Brain pericyte (primary cell): ENCODE measurements at regions not wholly inside any gene's neighbourhood (a gene's known extent, or its start where the extent isn't known, plus 50 kb on each side); places are given as distances from the start of the nearest gene placed in this dataset.

Experiments used
- DNase-seq: peaks from one replicate; pipeline ENCODE4 v3.0.0-alpha.2; 2012; ENCODE audit warnings: low read depth, low spot score

DNA sequence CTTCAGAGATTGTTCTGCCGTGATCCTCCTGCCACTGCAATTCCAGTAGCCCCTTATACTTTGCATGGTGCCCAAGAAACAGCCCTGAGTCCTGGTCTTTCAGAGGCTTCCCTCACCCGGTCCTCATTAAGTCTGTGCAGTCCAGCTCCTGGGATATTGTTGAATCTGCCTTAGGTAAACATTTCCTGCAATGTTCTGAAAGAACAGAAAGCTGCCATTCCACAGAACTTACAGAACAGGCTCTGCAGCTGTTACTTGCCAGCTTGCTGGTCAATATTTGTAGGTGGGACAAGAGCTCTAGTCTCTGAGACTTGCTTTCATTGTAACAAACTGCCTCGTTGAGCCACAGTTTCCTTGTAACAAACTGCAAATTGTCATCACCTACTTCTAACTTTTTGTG lies 115.0 kb upstream of the KIF5B start:
- no peak for DNase-seq

DNA sequence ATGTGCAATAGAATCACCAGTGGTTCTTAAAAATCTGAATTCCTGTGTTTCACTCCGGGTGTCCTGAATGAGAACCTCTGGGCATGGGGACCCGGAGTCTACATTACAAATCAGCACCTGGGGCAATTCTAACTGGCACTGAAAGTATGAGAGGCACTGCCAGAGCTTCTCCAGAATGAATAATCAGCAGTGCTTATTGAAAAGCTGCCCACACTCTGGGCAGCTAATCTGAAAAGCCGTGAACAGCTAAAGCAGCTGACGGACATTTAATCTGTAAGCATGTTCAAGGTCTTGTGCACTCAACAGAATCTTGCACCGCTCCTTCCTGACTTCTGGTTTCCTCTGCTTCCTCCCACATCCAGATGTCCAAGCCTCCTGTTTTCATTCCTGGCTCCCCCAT lies 113.3 kb upstream of the KIF5B start:
- DNase-seq: no peak

DNA sequence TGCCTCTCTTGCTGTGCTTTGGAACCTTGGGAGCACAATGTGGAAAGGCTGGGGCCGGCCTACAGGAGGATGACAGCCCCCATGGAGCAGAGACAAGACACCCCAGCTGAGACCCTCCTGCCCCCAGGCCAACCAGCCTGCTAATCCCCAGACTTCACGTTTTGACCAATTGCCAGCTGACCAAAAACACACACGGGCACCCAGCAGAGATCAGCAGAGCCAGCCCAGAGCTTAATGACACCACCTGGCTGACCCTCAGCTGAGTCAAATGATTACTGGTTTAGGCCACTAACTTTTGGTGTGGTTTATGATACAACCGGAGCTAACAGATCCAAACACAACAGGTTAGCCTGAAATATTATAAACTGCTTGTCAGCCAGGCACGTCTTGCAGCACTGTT lies 111.2 kb upstream of the KIF5B start:
- DNase-seq: no peak

DNA sequence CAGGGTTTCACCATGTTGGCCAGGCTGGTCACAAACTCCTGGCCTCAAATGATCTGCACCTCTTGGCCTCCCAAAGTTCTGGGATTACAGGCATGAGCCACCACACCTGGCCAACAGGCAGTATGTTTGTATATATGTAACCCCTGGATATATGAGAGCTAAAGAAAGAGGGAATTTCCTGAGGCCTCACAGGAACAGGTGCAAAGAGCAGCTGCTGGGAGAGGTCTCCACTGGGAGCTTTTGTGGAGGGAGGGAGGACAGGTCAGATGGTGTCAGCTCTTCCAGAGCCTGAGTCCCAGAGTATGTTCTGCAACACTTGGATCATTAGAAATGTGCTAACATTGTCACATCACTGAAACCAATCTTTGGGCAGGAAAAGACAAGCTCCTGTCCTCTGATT lies 110.1 kb upstream of the KIF5B start:
- no peak for DNase-seq

DNA sequence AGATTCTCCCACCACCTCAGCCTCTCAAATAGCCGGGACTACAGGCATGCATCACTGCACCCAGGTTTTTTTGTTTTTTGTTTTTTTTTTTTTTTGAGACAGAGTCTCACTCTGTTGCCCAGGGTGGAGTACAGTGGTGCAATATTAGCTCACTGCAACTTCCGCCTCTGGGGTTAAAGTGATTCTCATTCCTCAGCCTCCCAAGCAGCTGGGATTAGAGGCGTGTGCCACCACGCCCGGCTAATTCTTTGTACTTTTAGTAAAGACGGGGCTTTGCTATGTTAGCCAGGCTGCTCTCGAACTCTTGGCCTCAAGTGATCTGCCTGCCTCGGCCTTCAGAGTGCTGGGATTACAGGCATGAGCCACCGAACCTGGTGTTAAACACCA lies 107.5 kb upstream of the KIF5B start:
- no peak for DNase-seq

DNA sequence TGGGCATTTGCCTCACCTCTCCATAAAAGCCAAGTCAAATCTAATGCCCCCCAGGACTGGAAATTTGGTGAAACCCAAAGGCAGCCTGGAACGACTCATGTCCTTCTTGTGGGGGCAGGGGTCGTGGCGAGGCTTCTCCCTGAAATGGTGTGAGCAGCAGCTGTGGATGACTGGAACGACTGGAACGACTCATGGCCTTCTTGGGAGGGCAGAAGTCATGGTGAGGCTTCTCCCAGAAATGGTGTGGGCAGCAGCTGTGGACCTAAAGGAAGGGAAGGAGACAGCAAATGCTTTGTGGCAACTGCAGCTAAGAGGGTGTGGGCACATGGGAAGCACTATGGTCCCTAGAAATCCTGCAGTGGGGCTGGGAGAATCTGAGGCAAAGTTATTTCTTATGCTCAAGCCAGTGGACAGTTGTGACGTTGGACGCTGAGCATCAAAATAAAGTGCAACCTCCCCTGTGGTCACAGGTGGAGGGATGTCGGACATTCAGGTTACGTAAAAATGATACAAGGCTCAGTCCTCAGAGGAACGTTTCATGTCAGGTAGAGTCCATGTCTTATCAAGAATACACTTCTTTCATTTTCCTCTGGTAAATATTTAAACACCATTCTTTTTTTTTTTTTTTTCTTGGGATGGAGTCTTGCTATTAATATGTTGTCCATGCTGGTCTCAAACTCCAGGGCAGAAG lies 107.0 kb upstream of the KIF5B start:
- DNase-seq: no peak

DNA sequence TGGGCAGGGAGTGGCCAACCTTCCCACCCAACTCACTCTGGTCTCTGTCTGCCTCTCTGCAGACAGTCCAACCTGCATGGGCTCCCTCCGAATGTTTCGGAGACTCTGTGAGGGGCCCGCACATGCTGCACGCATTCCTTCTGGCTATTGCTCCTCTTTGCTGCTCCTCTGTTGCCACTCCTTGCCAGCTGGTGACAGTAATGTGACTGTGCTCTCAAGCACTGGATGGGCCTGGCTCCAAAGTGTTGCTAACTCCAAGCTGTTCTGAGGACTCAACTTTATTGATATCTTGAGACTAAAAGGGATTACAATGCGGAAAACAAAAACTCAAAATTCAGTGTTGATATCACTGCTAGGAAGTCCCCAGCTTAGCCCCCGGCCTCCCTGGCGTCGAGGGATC lies 105.4 kb upstream of the KIF5B start:
- no peak for DNase-seq

DNA sequence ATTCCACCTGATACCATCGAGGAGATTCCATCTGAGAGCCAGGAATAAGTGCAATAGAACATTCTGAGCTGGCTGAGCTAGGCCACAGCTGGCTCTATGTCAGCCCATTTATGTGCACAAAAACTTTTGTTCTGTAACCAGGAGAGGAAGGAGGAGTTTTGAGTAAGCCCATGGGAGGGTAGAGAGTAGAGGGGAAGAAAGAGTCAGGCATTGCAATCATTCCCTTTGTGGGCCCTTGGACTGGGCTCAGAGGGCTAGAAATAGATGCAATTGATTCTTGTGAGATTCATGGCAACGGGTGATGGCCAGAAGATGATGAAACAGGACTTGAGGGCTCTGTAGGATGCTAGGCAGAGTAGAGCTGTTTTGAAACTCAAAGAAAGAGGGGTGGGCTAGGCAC lies 104.6 kb upstream of the KIF5B start:
- no peak for DNase-seq

DNA sequence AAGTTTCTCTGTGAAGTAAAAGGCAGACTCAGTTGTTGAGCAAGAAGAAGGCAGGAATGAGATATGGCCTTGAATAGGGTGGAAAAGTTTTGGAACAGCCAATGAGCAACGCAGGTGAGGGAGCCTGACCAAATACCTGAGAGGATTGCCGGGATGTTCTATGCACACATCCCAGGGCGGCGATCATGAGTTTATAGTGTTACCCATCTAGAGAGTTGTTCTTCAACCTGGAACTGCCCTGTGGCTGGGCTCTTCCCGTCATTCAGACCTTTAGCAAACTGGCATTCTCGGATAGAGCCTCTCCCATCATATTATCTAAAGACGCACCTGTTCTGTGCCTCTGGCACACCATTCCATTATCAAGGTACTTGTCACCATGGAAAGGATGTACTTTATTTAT lies 103.0 kb upstream of the KIF5B start:
- no peak for DNase-seq

DNA sequence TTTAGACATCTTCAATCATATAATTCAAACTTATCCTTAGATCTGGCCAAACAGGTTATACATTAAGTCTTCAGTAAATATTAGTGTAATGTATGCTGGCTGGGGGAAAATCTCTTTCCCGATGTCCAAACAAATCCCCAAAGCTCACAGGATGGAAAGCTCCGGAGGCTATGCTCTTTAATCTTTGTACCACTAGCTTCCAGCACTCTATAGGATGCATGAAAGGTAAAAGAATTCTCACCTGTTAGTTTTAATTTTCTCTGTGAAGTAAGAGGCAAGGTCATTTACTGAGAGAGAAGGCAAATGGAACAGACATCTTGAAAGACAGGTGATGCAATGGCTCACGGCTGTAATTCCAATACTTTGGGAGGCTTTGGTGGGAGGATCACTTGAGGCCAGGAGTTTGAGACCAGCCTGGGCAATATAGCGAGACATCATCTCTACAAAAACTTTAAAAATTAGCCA lies 99.8 kb upstream of the KIF5B start:
- DNase-seq: no peak

DNA sequence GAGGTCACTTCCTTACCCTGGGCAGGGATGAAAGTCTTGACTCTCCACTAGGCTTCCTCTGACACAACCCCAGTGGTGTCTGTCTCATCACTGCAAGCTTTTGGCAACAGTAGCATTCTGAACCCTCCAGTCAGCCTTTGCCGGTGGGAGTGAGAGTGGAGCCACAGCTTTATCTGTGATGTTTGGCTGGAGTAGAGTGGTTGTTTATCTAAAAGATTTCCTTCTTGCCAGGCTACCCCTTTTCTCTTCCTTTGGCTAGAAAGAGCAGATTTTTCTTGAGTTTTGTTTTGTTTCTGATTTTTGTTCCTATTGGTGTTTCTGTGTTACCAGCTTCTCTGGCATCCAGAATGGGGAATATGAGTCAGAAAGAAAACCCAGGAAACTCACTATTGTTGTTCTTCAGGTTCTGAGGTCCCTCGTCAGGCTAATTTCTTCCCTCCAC lies 98.9 kb upstream of the KIF5B start:
- DNase-seq: peak; percentile 34

DNA sequence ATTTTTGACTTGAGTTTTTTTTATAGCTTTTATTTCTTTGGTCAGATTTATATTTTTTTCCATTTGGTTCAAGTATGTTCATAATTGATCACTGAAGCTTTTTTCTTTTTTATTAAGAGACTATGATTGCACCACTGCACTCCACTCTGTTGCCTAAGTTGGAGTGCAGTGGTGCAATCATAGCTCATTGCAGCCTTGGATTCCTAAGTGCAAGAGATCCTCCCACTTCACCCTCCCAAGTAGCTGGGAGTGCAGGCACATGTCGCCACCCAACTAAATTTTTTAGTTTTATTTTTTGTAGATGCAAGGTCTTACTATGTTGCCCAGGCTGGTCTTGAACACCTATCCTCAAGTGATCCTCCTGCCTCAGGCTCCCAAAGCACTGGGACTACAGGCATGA lies 97.7 kb upstream of the KIF5B start:
- no peak for DNase-seq

DNA sequence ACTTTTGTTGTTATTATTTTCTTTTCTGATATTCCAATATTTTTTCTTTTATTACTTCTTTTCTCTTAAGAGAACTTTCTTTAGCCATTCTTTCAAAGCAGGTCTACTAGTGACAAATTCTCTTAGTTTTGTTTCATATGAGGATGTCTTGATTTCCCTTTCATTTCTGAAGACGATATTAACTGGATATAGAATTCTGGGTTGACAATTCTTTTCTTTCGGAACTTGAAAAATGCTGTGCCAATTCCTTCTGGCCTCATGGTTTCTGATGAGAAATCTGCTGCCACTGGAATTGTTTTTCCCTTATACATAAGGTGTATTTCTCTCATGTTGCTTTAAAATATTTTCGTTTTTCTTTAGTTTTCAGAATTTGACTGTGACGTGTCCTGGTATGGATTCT lies 97.0 kb upstream of the KIF5B start:
- DNase-seq: no peak

DNA sequence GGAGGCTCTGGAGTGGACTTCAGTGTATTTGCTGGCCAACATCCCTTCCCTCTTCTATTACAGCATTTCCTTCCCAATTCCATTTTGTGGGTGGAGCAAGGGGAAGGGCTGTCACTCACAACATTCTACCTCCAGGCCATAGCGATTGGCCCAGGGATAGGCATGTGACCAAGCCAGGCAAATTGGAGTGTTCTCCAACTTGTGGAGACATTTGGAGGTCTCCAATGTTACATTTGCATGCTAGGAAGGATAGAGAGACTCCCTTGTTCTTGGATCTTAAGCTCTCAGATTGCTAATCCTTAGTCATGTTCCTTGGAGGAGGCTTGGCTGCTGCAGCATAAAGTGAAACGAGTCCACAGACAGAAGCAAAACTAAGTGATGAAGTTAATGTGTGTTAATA lies 95.6 kb upstream of the KIF5B start:
- no peak for DNase-seq

DNA sequence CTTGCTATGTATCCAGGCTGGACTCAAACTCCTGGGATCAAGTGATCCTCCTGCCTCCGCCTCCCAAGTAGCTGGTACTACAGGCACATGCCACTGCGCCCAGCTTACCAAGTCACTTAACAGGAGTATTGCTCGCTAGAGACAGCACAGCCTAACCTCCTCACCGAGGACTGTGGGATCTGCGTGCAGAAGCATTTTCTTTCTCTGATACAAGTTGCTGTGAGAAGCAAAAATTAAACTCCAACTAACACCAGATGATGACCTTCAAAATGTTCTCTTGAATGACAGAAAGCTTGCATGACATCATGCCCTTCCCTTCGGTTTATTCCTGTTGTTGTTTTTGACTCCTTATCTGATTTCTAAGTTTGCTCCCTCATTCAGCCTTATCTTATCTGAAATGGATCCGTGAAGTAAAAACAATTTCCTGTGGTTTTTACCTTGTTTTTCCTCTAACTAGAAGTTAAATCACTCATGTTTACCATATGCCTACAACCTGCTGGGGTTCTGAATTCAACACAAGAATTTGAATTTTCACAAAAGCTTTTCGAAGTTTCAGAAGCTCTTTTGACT lies 94.4 kb upstream of the KIF5B start:
- DNase-seq: no peak

DNA sequence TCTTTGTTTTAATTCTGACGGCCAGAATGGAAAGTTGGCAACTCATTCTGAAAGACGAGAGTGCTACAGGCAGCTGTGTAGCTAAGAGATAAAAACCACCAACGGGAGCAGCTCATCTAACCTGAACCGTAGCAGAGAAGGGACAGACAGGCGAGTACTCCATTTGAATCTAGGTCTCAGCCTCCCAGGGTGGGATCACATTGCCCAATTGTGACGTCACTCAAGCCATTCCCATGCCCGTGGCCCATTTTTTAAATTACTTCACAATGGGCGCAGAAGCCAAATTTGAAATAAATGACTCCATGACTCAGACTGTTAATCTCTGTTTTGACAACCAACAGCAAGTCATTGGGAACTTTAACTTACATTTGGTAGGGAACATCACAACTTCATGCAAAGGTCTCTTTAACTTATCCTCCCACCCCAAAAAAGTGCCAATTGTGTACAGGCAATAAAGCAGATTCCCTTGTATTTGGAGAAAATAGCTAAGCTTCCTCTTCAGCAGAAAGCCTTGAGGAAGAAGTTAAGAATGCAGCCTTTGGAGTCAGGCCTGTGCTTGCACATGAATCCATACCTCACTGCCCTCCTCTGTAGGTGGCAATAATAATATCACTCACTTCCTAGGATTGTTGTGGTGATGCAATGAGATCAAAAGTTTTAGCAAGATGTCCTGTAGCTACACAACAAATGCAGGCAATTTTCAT lies 93.2 kb upstream of the KIF5B start:
- DNase-seq: peak; percentile 77

DNA sequence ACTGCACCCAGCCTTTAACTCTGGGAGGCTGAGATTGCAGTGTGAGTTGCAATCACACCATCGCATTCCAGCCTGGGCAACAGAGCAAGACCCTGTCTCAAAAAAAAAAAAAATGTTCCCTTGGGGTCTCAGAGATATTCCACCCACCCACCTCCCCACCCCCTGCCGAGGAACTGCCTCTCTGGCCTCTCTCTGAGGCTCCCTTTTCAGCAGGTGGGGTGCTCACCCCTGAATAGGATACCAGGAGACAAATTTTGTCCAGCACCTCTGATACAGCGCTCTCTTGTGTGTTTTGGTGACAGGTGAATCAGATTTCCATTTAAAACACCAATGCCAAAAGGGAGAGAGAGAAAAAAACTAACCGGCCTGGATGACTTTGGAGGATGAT lies 92.6 kb upstream of the KIF5B start:
- no peak for DNase-seq

DNA sequence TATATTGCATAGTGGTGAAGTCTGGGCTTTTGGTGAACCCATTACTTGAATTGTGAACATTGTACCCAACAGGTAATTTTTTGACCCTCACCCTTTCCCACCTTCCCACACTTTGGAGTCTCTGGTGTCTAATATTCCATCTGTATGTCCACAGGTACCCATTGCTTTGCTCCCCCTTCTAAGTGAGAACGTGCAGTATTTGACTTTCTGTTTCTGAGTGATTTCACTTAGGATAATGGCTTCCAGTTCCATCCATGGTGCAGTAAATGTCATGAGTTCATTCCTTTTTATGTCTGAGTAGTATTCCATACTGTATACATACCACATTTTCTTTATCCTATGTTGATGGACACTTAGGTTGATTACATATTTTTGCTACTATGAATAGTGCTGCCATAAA lies 91.5 kb upstream of the KIF5B start:
- DNase-seq: no peak

DNA sequence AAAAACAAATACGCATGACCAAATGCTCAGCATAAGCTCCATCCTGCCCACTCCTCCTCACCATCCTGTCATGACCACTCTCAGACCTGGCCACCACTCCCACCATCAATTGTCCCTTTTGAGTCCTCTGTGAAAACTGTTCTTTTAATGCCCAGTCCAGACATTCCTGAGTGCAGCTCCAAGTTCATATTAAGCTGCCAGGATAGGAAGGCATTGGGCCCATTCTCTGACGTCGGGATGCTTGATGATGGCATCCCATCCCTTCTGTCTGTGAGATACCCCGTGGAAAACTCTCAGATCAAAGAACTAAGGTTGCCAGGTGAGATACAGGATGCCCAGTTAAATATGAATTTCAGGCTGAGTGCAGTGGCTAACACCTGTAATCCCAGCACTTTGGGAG lies 89.9 kb upstream of the KIF5B start:
- no peak for DNase-seq

DNA sequence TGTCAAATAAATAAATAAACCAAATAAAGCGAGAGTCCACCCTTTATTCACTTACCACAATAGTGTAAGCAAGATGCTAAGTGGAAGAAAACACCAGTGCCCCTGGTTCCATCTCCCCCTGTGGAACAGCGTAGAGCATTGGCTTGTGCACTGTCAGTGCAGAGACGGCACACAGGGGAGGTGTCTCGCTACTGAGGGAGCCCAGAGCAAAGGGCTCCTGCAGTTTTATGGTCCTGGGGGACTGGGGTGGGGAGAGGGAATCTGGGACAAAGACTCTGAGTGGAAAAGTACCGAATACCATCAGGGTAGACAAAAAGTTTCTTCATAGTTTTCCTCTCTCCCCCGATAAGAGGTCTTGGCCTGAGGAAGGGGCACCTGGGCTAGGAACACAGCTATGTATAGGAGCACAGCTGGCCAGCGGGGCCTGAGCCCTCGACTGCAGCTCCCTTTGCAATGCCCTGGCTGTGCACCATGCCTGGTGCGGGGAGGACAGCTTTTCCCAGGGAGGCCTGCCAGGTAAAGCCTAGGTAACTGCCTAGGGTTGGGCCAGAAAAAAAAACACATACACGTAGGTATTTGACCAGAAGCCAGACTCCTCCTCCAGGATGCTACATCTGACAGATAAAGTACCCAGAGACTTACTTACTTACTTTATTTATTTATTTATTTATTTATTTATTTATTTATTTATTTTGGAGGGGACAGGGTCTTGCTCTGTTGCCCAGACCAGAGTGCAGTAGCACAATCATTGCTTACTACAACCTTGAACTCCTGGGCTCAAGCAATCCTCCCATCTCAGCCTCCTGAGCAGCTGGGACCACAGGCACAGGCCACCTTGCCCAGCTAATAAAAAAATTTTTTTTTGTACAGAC lies 88.8 kb upstream of the KIF5B start:
- DNase-seq: no peak

DNA sequence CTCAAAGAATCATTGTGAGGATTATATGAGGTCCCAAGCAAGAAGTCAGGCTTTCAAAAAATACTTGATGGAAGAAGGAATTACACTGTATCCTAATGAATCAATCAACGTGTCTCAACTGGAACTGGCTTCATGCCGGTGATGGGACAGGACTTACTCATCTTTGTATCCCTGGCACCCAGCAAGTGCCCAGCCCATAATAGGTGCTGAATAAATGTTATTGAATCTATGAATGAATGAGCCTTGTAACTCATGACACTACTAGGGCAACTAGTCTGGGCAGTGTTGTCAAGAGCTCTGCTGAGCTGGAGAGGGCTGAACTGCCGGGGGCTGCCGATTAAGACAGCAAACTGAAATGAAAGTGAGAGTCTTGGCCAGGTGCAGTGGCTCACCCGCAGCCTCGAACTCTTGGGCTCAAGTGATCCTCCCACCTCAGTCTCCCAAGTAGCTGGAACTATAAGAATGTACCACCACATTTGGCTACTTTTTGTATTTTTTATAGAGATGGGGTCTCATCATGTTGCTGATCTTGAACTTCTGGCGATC lies 87.2 kb upstream of the KIF5B start:
- DNase-seq: no peak

DNA sequence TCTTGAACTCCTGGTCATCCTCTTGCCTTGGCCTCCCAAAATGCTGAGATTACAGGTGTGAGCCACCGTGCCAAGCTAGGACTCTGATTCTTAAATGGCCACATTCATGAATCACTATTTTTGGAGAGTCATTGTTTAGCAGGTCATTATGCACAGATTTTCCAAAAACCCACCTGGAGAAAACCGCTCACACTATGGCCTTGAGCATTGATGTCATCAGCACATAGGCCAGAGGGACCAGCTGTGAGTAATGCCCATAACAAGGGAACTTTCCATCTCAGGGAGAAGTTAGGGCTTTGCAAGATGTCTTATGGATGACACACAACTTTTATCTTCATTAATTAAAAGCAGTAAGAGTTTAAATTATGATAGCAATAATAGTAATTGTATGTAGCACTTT lies 86.4 kb upstream of the KIF5B start:
- no peak for DNase-seq
